HG03103 (cell line): ENCODE measurements at regions not wholly inside any gene's neighbourhood (a gene's known extent, or its start where the extent isn't known, plus 50 kb on each side); places are given as distances from the start of the nearest gene placed in this dataset.

ENCODE experiments used
- ATAC-seq: cut with Tn5 transposase; IDR thresholded peaks from one replicate; pipeline ENCODE4 v1.9.1; 2021; ENCODE audit warnings: low read depth; ENCODE audit not compliant: unreplicated experiment

DNA sequence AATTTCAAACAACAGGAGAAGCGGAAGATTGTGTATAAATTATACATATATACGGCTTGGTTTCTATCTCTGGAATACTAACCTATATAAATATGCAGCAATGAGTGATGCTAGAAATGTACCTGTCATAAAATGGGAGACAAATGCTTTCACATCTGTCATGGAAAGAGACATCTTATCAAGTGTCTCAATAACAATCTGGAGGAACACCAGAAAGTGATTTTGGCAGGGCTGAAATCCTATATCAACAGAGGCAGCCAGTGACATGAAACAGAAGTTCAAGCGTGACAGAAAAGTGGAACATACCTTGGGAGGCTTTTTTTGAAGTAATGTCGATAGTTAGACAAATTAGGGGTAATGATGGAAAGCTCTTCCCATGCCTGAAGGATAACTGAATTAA lies 834.6 kb downstream of the JRKL start:
- ATAC-seq: no peak

GRCh38 chr11:97225794-97226193 lies 836.0 kb downstream of the JRKL start:
- no peak for ATAC-seq

GRCh38 chr11:97229936-97230335 lies 840.1 kb downstream of the JRKL start:
- no peak for ATAC-seq

- ATAC-seq: no peak
These were observed 841.4 kb downstream of the JRKL start for GRCh38 chr11:97231231-97231630.

DNA sequence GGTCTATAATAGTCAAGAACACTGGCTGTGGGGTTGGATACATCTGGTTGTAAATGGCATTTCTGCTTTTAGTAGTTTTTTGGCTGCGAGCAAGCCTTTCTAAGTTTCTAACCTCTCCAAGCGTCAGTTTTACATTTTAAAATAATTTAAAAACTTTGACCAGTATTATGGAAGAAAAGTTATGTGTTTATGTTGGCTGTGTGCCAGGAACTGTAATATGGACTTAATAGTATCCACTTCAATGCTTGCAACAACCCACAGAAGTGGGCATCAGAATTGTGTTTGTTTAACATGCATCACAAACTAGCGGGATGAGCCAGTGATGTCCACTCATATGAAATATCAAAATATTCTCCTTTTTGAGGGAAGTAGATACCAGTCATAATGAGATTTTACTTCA lies 844.2 kb downstream of the JRKL start:
- ATAC-seq: no peak

DNA sequence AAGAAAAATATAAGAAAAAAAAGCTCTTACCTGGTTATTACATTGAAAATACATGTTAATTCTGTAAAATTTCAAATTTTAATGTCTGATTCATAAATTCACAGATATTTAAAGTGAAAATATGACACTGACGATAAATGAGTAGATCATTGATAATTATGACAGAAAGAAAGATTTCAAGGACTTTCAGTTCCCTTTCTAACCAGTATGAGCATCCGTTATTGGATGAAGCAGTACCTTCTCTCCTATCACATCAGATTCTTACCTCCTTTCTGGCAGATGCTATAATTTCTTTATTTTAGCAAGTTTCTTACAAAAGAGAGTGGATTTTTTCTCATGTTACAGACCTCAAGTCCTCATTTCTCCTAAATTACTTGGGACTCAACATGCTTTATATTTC lies 847.3 kb downstream of the JRKL start:
- ATAC-seq: no peak

- no peak for ATAC-seq
These were observed 857.8 kb downstream of the JRKL start for GRCh38 chr11:97247601-97248000.

DNA sequence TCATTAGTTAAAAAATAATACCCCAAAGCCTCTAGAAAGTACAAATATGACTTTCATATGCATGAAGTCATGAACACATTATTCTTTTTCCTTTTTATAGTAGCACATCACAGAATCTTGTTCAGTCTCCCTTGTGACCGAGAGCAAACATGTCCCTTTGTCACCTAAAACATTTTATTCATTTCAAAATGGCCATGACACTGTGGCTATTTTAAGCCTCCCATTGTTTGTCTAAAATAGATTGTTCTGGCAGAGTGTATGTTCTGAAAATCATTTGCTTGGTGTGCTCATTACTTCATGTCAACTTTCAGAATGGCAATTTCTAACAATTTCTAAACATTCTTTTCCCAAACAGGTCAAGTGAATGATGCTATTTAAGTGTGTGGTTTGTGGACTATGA lies 865.0 kb downstream of the JRKL start:
- ATAC-seq: no peak

DNA sequence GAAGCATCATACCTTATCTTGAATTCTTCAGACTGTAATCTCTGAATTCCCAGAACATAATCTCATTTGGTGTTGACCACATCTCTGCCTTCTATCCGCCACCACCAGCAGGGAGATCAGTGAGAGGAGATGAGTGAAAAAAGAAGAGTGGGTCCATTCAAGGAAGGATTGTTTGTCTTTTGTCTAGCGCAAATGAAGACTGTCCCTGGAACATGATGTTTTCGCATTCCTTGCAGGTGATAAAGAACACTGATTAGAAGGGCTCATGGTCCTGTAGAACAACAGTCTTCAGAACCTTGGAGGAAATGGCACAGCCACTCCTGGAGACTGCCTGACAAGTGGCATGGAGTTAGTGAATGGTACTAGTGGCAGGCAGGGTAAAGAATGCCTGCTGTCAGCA lies 869.6 kb downstream of the JRKL start:
- no peak for ATAC-seq

DNA sequence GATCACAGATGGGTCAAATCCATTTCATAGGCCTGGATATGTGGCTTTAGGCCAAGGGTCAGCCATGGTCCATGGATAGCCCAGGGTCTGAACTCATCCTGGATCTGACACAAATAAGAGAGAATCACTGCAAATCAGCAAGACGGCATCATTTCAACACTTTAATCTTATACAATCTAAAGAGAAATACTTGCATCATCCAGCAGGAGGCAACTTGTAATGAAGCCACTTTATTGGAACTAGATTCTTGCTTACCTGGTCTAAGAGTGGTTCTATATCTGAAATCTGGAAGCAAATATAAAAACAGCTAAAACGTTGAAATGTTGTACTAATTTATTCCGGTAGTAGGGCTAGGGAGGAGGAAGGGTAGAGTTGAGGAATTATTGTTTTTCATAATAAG lies 870.1 kb downstream of the JRKL start:
- ATAC-seq: no peak

- no peak for ATAC-seq
These were observed 873.5 kb downstream of the JRKL start for GRCh38 chr11:97263183-97263858.

- no peak for ATAC-seq
These were observed 879.7 kb downstream of the JRKL start for GRCh38 chr11:97269527-97269926.

DNA sequence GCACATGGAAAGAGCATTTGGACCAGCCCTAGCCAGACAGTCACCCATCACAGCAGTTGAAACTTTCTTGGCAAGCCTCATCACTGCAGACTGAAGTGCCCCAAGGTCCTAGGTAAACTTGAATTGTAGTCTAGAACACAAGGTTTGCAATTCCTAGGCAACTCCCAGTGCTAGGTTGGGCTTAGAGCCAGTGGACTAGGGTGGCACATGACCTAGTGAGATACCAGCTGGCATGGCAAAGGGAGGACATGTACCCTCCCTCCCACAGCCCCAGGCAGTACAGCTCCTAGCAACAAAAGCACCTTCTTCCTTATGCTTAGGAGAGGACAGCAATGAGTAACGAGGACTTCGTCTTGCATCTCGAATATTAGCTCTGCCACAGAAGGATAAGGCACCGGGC lies 889.5 kb downstream of the JRKL start:
- no peak for ATAC-seq

DNA sequence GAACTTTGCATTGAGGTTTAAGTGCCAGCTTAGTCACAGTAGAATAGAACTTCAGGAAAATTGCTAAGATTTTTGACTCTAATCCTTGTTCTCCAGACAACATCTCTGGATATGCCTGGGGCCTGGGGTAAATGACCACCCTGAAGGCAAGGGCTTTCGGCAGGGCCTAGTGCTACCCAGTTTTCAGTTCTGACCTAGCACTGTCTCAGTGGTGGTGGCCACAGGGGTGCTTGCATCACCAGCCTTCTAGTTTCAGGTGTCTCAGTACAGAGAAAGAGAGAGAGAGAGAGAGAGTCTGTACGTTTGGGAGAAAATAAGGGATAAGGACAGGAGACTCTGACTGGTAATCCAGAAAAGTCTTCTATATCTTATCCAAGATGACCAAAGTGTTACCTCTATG lies 890.5 kb downstream of the JRKL start:
- ATAC-seq: no peak

DNA sequence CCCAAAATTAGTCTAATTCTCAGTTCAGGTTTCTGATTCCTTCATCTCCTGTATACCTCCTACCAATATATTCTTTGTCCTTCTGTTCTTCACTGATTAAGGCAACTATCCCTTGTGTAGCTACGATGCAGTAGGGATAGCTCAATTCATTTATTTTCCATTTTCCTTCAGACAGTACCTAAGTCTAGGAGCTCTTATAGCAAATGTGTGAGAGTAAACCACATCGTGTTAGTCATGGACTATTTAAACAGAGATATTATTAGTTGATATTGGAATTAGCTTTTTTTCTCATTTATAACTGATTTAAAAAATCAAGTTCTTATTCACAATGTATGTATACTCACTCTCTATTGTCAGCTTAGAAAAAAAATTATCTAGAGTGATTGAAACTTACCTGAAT lies 900.0 kb downstream of the JRKL start:
- ATAC-seq: no peak

- ATAC-seq: no peak
These were observed 900.7 kb downstream of the JRKL start for GRCh38 chr11:97290464-97291041.

DNA sequence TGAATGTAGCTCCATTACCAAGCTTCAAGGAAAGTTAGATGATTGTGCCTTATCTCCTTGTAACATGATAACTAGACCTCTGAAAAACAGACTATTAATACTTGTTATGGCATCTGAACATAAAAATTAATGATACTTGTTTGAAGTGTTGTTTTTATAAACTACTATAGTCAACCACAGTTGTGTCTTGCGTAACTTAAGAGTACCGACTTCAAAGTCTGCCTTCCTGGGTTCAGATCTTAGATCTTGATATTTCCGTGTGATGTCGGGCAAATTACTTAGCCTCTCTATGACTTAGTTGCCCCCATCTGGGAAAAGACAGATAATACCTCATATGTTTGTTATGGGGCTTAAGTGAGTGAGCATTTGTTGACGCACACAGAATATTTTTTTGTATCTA lies 906.5 kb downstream of the JRKL start:
- no peak for ATAC-seq

- no peak for ATAC-seq
These were observed 919.5 kb downstream of the JRKL start for GRCh38 chr11:97309291-97309690.

DNA sequence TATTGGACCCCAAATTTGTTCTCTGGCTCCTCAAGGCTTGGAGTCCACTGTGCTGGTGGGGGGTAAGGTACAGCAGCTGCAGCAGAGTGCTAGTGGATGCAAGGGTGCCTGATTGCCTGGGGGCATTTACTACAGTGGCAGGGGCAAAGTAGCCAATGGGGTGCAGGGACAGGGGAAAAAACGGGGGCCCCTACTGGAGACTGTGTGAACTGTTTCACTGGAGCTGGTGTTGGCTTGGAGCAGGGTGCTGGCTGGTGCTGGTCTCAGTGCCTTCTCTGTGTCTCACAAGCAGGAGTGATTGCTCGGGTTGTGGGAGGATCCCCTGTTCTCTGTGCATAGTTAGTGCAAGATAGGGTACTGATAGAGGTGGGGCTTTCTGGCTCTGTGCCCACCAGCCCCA lies 935.9 kb downstream of the JRKL start:
- no peak for ATAC-seq

GRCh38 chr11:97332271-97332670 lies 942.5 kb downstream of the JRKL start:
- ATAC-seq: no peak

GRCh38 chr11:97336064-97336463 lies 946.3 kb downstream of the JRKL start:
- no peak for ATAC-seq

DNA sequence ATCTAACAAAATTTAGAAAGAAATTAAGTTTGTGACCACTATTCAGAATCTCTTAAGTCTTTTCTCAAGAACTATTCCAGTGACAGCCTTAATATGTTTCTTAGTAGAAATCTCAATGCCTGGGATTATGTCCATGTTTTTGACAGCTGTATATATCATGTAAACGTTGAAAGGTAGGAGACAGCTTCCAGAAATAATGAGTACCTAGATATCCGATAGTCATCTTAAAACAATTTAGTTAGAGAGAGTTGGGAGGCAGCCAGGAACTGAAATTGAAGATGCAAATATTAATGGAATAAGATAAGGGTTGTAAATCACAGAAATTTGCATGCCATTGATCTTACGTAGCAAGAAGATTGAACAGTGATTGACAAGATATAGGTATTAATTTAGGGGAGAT lies 955.2 kb downstream of the JRKL start:
- ATAC-seq: no peak

- no peak for ATAC-seq
These were observed 959.4 kb downstream of the JRKL start for GRCh38 chr11:97349201-97349600.
